ENCODE measurements at regions not wholly inside any gene's neighbourhood (a gene's known extent, or its start where the extent isn't known, plus 50 kb on each side); places are given as distances from the start of the nearest gene placed in this dataset.

DNA sequence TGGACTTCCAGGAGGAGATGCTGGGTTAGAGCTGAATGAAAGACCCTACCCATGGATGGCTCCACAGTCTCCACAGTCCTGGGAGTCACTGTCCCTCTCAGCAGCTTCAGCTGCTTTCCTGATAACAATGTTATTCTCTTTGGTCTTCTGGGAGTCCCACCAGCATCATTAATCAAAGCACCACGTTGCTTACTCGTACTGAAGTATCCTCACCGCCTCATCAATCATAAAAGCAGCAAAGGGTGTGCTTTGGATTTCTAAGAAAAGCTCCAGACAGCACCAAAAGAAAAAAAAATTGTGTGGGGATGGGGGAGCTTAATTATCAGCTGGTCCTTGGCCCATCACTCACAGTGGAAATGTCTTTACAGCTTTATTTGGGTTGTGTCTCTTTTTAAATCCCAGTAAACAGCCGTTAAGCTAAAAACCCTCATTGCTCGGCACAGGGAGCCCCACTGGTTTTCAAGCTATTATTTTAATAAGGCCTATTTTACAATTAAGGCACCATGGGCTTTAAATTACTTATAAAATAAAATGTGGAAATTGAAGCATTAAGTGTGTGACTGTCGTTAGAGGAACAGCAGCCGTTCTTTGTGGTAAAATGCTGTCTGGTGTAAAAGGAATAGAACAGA, 538.0 kb downstream of the EBF1 start:
- TF ChIP-seq, protein P1, sequence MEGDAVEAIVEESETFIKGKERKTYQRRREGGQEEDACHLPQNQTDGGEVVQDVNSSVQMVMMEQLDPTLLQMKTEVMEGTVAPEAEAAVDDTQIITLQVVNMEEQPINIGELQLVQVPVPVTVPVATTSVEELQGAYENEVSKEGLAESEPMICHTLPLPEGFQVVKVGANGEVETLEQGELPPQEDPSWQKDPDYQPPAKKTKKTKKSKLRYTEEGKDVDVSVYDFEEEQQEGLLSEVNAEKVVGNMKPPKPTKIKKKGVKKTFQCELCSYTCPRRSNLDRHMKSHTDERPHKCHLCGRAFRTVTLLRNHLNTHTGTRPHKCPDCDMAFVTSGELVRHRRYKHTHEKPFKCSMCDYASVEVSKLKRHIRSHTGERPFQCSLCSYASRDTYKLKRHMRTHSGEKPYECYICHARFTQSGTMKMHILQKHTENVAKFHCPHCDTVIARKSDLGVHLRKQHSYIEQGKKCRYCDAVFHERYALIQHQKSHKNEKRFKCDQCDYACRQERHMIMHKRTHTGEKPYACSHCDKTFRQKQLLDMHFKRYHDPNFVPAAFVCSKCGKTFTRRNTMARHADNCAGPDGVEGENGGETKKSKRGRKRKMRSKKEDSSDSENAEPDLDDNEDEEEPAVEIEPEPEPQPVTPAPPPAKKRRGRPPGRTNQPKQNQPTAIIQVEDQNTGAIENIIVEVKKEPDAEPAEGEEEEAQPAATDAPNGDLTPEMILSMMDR (IDR thresholded peaks at IDR 0.05; ENCODE audit: poor library complexity), result no peak
- TF ChIP-seq EZH2 (IDR thresholded peaks at IDR 0.05; ENCODE audit: borderline replicate concordance), result no peak
